IMR-90 (cell line): ENCODE measurements at regions not wholly inside any gene's neighbourhood (a gene's known extent, or its start where the extent isn't known, plus 50 kb on each side); places are given as distances from the start of the nearest gene placed in this dataset.
"Not testable (repeated sequence)": the region's sequence is repeated elsewhere in the genome, so short reads cannot be mapped to it uniquely, and the experiment has no call there.

Experiments
- ATAC-seq: fragments of 200-7000 bp; cut with Tn5 transposase; 2 replicates; pipeline ENCODE4 v1.9.1; 2020; ENCODE audit warnings: low read depth, mild to moderate bottlenecking, moderate library complexity
- BruUV-seq: library from RNA; stranded (reverse); fragments of 400-500 nt; replicated peaks from 2 replicates; lab custom pipeline; 2021; lab: Mats Ljungman, UMichigan
- CTCF ChIA-PET: fragments of 300-600 bp; formaldehyde crosslinking; extraction: SDS; loops from one replicate; lab custom pipeline; 2021; ENCODE audit warnings: antibody characterized with exemption; lab: Yijun Ruan, JAX
- POLR2A ChIA-PET: fragments of 300-600 bp; sonication (Branson Sonifier 250); formaldehyde crosslinking; loops from one replicate; lab custom pipeline; 2022; ENCODE audit warnings: antibody characterized with exemption; ENCODE audit not compliant: unreplicated experiment; lab: Charles Lee
- DNase-seq: peaks from one replicate; pipeline ENCODE4 v3.0.0; 2013
- H2AFZ ChIP-seq: replicated peaks from 2 replicates; pipeline ENCODE3; 2013; ENCODE audit warnings: low read length, mild to moderate bottlenecking; ENCODE audit not compliant: poor library complexity
- H2AK5ac ChIP-seq: 2 replicates; pipeline ENCODE4 v1.6.1; 2013; ENCODE audit warnings: low read depth, low read length, inconsistent platforms
- H2AK9ac ChIP-seq: replicated peaks from 2 replicates; pipeline ENCODE3; 2013; ENCODE audit warnings: mild to moderate bottlenecking, low read depth, low read length, moderate library complexity; ENCODE audit not compliant: poor library complexity
- H2BK120ac ChIP-seq: 2 replicates; pipeline ENCODE4 v1.6.1; 2013; ENCODE audit warnings: low read depth, low read length, inconsistent platforms
- H2BK15ac ChIP-seq: 3 replicates; pipeline ENCODE4 v1.6.1; 2013; ENCODE audit warnings: low read depth, low read length, inconsistent platforms
- H2BK20ac ChIP-seq: 2 replicates; pipeline ENCODE4 v1.6.1; 2013; ENCODE audit warnings: low read depth, mild to moderate bottlenecking, inconsistent platforms, low read length, moderate library complexity
- H2BK5ac ChIP-seq: 2 replicates; pipeline ENCODE4 v1.6.1; 2013; ENCODE audit warnings: mild to moderate bottlenecking, low read depth, low read length, inconsistent platforms; ENCODE audit not compliant: poor library complexity, severe bottlenecking
- H3K14ac ChIP-seq: replicated peaks from 2 replicates; pipeline ENCODE4 v1.6.1; 2013; ENCODE audit warnings: low read depth, low read length, inconsistent platforms
- H3K18ac ChIP-seq: 2 replicates; pipeline ENCODE4 v1.6.1; 2013; ENCODE audit warnings: low read depth, low read length, control low read depth
- H3K23ac ChIP-seq: 2 replicates; pipeline ENCODE4 v1.6.1; 2013; ENCODE audit warnings: low read depth, low read length, inconsistent platforms
- H3K27ac ChIP-seq: 2 replicates; pipeline ENCODE4 v1.5.1; 2013; ENCODE audit warnings: mild to moderate bottlenecking, control low read depth, low read length; ENCODE audit not compliant: insufficient read depth
- H3K27me3 ChIP-seq: 2 replicates; pipeline ENCODE4 v1.6.1; 2013; ENCODE audit warnings: low read length; ENCODE audit not compliant: control insufficient read depth, insufficient read depth
- H3K36me3 ChIP-seq: 2 replicates; pipeline ENCODE4 v1.6.1; 2013; ENCODE audit warnings: low read length, mixed read lengths; ENCODE audit not compliant: control insufficient read depth, insufficient read depth
- H3K4ac ChIP-seq: 2 replicates; pipeline ENCODE4 v1.6.1; 2013; ENCODE audit warnings: low read depth, low read length, inconsistent platforms
- H3K4me1 ChIP-seq: 2 replicates; pipeline ENCODE4 v1.6.1; 2013; ENCODE audit warnings: low read length, mixed read lengths; ENCODE audit not compliant: control insufficient read depth, insufficient read depth
- H3K4me2 ChIP-seq: 2 replicates; pipeline ENCODE4 v1.6.1; 2013; ENCODE audit warnings: low read depth, mild to moderate bottlenecking, control low read depth, low read length, moderate library complexity
- H3K4me3 ChIP-seq: 2 replicates; pipeline ENCODE4 v1.5.1; 2013; ENCODE audit warnings: low read depth, mild to moderate bottlenecking, control low read depth, low read length, moderate library complexity; ENCODE audit not compliant: insufficient read depth
- H3K56ac ChIP-seq: 2 replicates; pipeline ENCODE4 v1.6.1; 2013; ENCODE audit warnings: low read length, inconsistent platforms; ENCODE audit not compliant: insufficient read depth; ENCODE audit errors: extremely low read depth
- H3K79me1 ChIP-seq, 2 experiments: 2 replicates each; pipeline ENCODE4 v1.6.1; 2013; ENCODE audit warnings: low read length in 2 of 2, inconsistent platforms in 1 of 2, low read depth in 1 of 2
- H3K9ac ChIP-seq: 2 replicates; pipeline ENCODE4 v1.6.1; 2013; ENCODE audit warnings: low read depth, low read length, control low read depth
- H3K9me1 ChIP-seq: 2 replicates; pipeline ENCODE4 v1.6.1; 2013; ENCODE audit warnings: low read length, inconsistent platforms; ENCODE audit not compliant: insufficient read depth
- H3K9me3 ChIP-seq: 2 replicates; pipeline ENCODE4 v1.6.1; 2013; ENCODE audit warnings: low read length; ENCODE audit not compliant: control insufficient read depth, insufficient read depth
- H4K20me1 ChIP-seq: 2 replicates; pipeline ENCODE4 v1.6.1; 2013; ENCODE audit warnings: low read length, inconsistent platforms; ENCODE audit not compliant: insufficient read depth
- H4K5ac ChIP-seq: 2 replicates; pipeline ENCODE4 v1.6.1; 2013; ENCODE audit warnings: mild to moderate bottlenecking, low read depth, low read length, control low read depth
- H4K8ac ChIP-seq, 2 experiments: 2 replicates each; pipeline ENCODE4 v1.6.1; 2013; ENCODE audit warnings: low read depth in 2 of 2, low read length in 2 of 2, control low read depth in 1 of 2, inconsistent platforms in 1 of 2
- H4K91ac ChIP-seq: 2 replicates; pipeline ENCODE4 v1.6.1; 2013; ENCODE audit warnings: low read depth, low read length, inconsistent platforms; ENCODE audit not compliant: insufficient read depth
- WGBS, 2 experiments: methylation state at CpG; one replicate each; pipeline versions ENCODE4 v1.1.5 to v1.1.7; 2013; ENCODE audit warnings: missing lambda C conversion rate in 2 of 2; ENCODE audit not compliant: insufficient read length in 1 of 2; ENCODE audit errors: extremely low coverage in 2 of 2; 5-methylcytosine and 5-hydroxymethylcytosine counted together
- dilution Hi-C: fragments of 300-500 bp; cut with HindIII; formaldehyde crosslinking; loops from one replicate; pipeline ENCODE4 v1.14.3; 2018; ENCODE audit warnings: low sequenced_read_pairs; ENCODE audit not compliant: unreplicated experiment
- in situ Hi-C: fragments of 300-500 bp; cut with MboI; formaldehyde crosslinking; loops from 3 replicates; pipeline ENCODE4 v1.14.3; 2019; ENCODE audit warnings: low sequenced_read_pairs, inconsistent platforms, mixed read lengths
- intact Hi-C: fragments of 100-400 bp; cut with micrococcal nuclease; formaldehyde crosslinking; loops from 2 replicates; pipeline ENCODE4 v1.10.0; 2022

DNA sequence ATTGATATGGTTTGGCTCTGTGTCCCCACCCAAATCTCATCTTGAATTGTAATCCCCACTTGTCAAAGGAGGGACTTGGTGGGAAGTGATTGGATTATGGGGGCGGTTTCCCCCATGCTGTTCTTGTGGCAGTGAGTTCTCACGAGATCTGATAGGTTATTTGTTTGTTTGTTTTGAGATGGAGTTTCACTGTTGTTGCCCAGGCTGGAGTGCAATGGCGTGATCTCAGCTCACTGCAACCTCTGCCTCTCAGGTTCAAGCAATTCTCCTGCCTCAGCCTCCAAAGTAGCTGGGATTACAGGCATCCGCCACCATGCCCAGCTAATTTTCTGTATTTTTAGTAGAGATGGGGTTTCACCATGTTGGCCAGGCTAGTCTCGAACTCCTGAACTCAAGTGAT lies 364.7 kb downstream of the DSC3 start:
- H3K79me1 ChIP-seq, dilution Hi-C loops: not testable (repeated sequence)

More for the DNA sequence above, 364.7 kb downstream of the DSC3 start:
- ATAC-seq, H2AK9ac ChIP-seq, intact Hi-C loops, H3K27ac ChIP-seq, H3K9me3 ChIP-seq, H3K23ac ChIP-seq, CTCF ChIA-PET, H3K56ac ChIP-seq, POLR2A ChIA-PET, H3K4me2 ChIP-seq, H2AFZ ChIP-seq, DNase-seq, H3K36me3 ChIP-seq, H4K8ac ChIP-seq, H2AK5ac ChIP-seq, H4K91ac ChIP-seq, H3K9ac ChIP-seq, H3K27me3 ChIP-seq, H3K18ac ChIP-seq, H3K4me1 ChIP-seq, H3K9me1 ChIP-seq, H3K4me3 ChIP-seq, H3K14ac ChIP-seq, H2BK20ac ChIP-seq, H2BK120ac ChIP-seq, H3K4ac ChIP-seq, H2BK15ac ChIP-seq, in situ Hi-C loops, H4K5ac ChIP-seq, H4K20me1 ChIP-seq, H2BK5ac ChIP-seq, BruUV-seq: not testable (repeated sequence)
- WGBS, 2 experiments, result no CpG with 5 or more reads among the region's 5 CpGs
